Adrenal gland (tissue), 5 donors: ENCODE measurements at regions not wholly inside any gene's neighbourhood (a gene's known extent, or its start where the extent isn't known, plus 50 kb on each side); places are given as distances from the start of the nearest gene placed in this dataset.

ENCODE experiments used
- CTCF ChIP-seq, 6 experiments: fragments of 450-650 bp in 4 of 6; fragments of 200-600 bp in 2 of 6; sonication (generic) in 1 of 6; IDR thresholded peaks; 1 replicate in 5 of 6; 2 replicates in 1 of 6; pipeline versions ENCODE4 v1.5.1 to v1.8.0; 2016 to 2021; ENCODE audit warnings: antibody characterized with exemption in 6 of 6, mild to moderate bottlenecking in 2 of 6, moderate library complexity in 1 of 6
- POLR2A ChIP-seq, 2 donors: fragments of 450-650 bp; IDR thresholded peaks; one replicate each; pipeline ENCODE4 v1.6.1; 2017; ENCODE audit warnings: antibody characterized with exemption in 2 of 2, mild to moderate bottlenecking in 2 of 2, moderate library complexity in 1 of 2
- donor health status: DM: no; HTN: no; CAD: no.

- no peak for TF ChIP-seq CTCF (IDR thresholded peaks at IDR 0.05)
- TF ChIP-seq POLR2A (IDR thresholded peaks at IDR 0.05): no peak
These were observed 212.5 kb downstream of the SPATA18 start for GRCh38 chr4:52263607-52264006.
